Ishikawa (cell line): ENCODE measurements at regions not wholly inside any gene's neighbourhood (a gene's known extent, or its start where the extent isn't known, plus 50 kb on each side); places are given as distances from the start of the nearest gene placed in this dataset.

ENCODE experiments used
- CEBPB ChIP-seq: IDR thresholded peaks from 2 replicates; pipeline ENCODE4 v1.6.1; 2012
- CREB1 ChIP-seq: IDR thresholded peaks from 2 replicates; pipeline ENCODE4 v1.6.1; 2012; ENCODE audit warnings: low read depth
- EP300 ChIP-seq: IDR thresholded peaks from 2 replicates; pipeline ENCODE4 v1.6.1; 2012; ENCODE audit warnings: borderline replicate concordance
- TAF1 ChIP-seq: IDR thresholded peaks from 2 replicates; pipeline ENCODE4 v1.6.1; 2012; ENCODE audit warnings: low read depth, mild to moderate bottlenecking
- TCF12 ChIP-seq: IDR thresholded peaks from 2 replicates; pipeline ENCODE4 v1.6.1; 2012; ENCODE audit warnings: low read depth
- USF1 ChIP-seq: IDR thresholded peaks from 2 replicates; pipeline ENCODE4 v1.6.1; 2012

DNA sequence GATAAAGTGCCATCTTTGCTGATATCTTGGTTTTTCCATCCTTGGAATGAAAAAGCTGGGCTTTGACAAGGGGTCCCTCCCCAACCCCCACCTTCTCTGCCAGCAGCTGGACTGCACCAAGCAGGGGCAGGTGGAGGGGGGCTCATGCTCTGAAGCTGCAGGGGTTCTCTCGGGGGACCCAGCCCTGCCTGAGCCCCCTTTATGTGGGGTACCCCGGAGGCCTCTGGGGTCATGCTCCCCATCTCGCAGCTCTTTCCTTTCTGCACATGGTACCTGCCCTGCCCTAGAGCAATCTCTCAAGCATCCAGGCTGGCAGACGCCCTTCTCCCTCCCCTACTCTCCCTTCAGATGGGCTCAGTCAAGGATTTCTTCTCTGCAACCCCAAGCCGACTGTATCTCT, 146.7 kb upstream of the PTPN1 start:
- TF ChIP-seq USF1 (no peak), TCF12 (no peak), CREB1 (no peak), EP300 (no peak), CEBPB (no peak), TAF1 (no peak)
